ENCODE measurements at regions not wholly inside any gene's neighbourhood (a gene's known extent, or its start where the extent isn't known, plus 50 kb on each side); places are given as distances from the start of the nearest gene placed in this dataset.

- Histone ChIP-seq H3K4me3 (no peak overlapping the region), H3K27ac (no peak overlapping the region), H3K4me1 (no peaks in the 10 kb centered on the region), H3K9me3 (no peaks in the 10 kb centered on the region), H3K36me3 (no peaks in the 10 kb centered on the region), H3K27me3 (no peaks in the 10 kb centered on the region)
- intact Hi-C loops (cut with DNase I), result no loop called here
- DNase-seq (no peak), ATAC-seq (no peak), FAIRE-seq (no peak)
- 79 to 84% methylated on average over 2 of the region's 2 CpGs for WGBS, 2 donors
- TF ChIP-seq CTCF (IDR thresholded peaks at IDR 0.05), result no peak
Measured at GRCh38 chr14:83021323-83021722, 1487.7 kb upstream of the SEL1L start.

GRCh38 chr14:83023369-83023768, 1489.7 kb upstream of the SEL1L start:
- Histone ChIP-seq H3K27me3 (no peaks in the 10 kb centered on the region), H3K27ac (no peak overlapping the region), H3K36me3 (no peaks in the 10 kb centered on the region), H3K4me3 (no peak overlapping the region), H3K4me1 (no peaks in the 10 kb centered on the region), H3K9me3 (no peaks in the 10 kb centered on the region)
- TF ChIP-seq CTCF (IDR thresholded peaks at IDR 0.05), result no peak
- FAIRE-seq, result no peak
- 71 to 91% methylated on average over 3 of the region's 3 CpGs for WGBS, 2 donors
- intact Hi-C loops (cut with DNase I), result no loop called here
- ATAC-seq, result no peak
- no peak for DNase-seq

GRCh38 chr14:83041224-83041623, 1507.6 kb upstream of the SEL1L start:
- Histone ChIP-seq H3K4me1 (no peaks in the 10 kb centered on the region), H3K27ac (no peak overlapping the region), H3K27me3 (no peaks in the 10 kb centered on the region), H3K9me3 (no peaks in the 10 kb centered on the region), H3K36me3 (no peaks in the 10 kb centered on the region), H3K4me3 (no peak overlapping the region)
- WGBS, 2 donors, result 78 to 86% methylated on average over 2 of the region's 2 CpGs
- no peak for FAIRE-seq
- intact Hi-C loops (cut with DNase I), result no loop called here
- no peak for TF ChIP-seq CTCF (IDR thresholded peaks at IDR 0.05)
- no peak for ATAC-seq
- no peak for DNase-seq

- DNase-seq (no peak), ATAC-seq (no peak), FAIRE-seq (no peak)
- TF ChIP-seq CTCF (IDR thresholded peaks at IDR 0.05), result no peak
- no peaks in the 10 kb centered on the region for H3K27me3 ChIP-seq
- no peak overlapping the region for H3K4me3 ChIP-seq
- 44 to 90% methylated on average over 2 of the region's 2 CpGs for WGBS, 2 donors
- H3K4me1 ChIP-seq, result no peaks in the 10 kb centered on the region
- H3K36me3 ChIP-seq, result no peaks in the 10 kb centered on the region
- intact Hi-C loops (cut with DNase I), result no loop called here
- no peak overlapping the region for H3K27ac ChIP-seq
- no peaks in the 10 kb centered on the region for H3K9me3 ChIP-seq
Measured at GRCh38 chr14:83042858-83043257, 1509.2 kb upstream of the SEL1L start.

- DNase-seq (no peak), ATAC-seq (no peak), FAIRE-seq (no peak)
- 78 to 80% methylated on average over 1 of the region's 1 CpG for WGBS, 2 donors
- Histone ChIP-seq H3K27me3 (no peaks in the 10 kb centered on the region), H3K4me1 (no peaks in the 10 kb centered on the region), H3K27ac (no peak overlapping the region), H3K9me3 (no peaks in the 10 kb centered on the region), H3K4me3 (no peak overlapping the region), H3K36me3 (no peaks in the 10 kb centered on the region)
- no peak for TF ChIP-seq CTCF (IDR thresholded peaks at IDR 0.05)
- intact Hi-C loops (cut with DNase I), result no loop called here
Measured at GRCh38 chr14:83044001-83044400, 1510.3 kb upstream of the SEL1L start.
